Panc1 (cell line): ENCODE measurements at regions not wholly inside any gene's neighbourhood (a gene's known extent, or its start where the extent isn't known, plus 50 kb on each side); places are given as distances from the start of the nearest gene placed in this dataset.

ENCODE experiments used
- ATAC-seq: fragments of 200-7000 bp; cut with Tn5 transposase; 2 replicates; pipeline ENCODE4 v1.9.1; 2020; ENCODE audit warnings: mild to moderate bottlenecking, moderate library complexity
- BruUV-seq: library from RNA; stranded (reverse); fragments of 400-500 nt; replicated peaks from 2 replicates; lab custom pipeline; 2021; lab: Mats Ljungman, UMichigan
- CTCF ChIA-PET: fragments of 300-600 bp; sonication (Branson Sonifier 250); formaldehyde crosslinking; loops from one replicate; lab custom pipeline; 2022; ENCODE audit warnings: antibody characterized with exemption; lab: Charles Lee
- POLR2A ChIA-PET: fragments of 300-600 bp; sonication (Branson Sonifier 250); formaldehyde crosslinking; loops from one replicate; lab custom pipeline; 2022; ENCODE audit warnings: antibody characterized with exemption; lab: Charles Lee
- DNase-seq: peaks from one replicate; pipeline ENCODE4 v3.0.0-alpha.2; 2010; ENCODE audit warnings: low read depth, low spot score
- H3K27ac ChIP-seq: 2 replicates; pipeline ENCODE4 v1.5.1; 2011; ENCODE audit warnings: mild to moderate bottlenecking, low read length, inconsistent platforms
- H3K27me3 ChIP-seq: fragments of 200-500 bp; sonication (Bioruptor generic); 2 replicates; pipeline ENCODE4 v1.6.0; 2014; ENCODE audit warnings: low read length, inconsistent platforms; ENCODE audit not compliant: control insufficient read depth, insufficient read depth
- H3K36me3 ChIP-seq: fragments of 200-500 bp; sonication (Bioruptor generic); 2 replicates; pipeline ENCODE4 v1.5.1; 2014; ENCODE audit warnings: inconsistent platforms, mild to moderate bottlenecking, low read length, moderate library complexity; ENCODE audit not compliant: control insufficient read depth, insufficient read depth
- H3K4me1 ChIP-seq: 2 replicates; pipeline ENCODE4 v1.5.1; 2011; ENCODE audit warnings: inconsistent platforms, mild to moderate bottlenecking, low read length, moderate library complexity; ENCODE audit not compliant: control insufficient read depth, insufficient read depth
- H3K4me3 ChIP-seq, 2 experiments: 2 replicates each; pipeline ENCODE4 v1.5.1; 2011 to 2012; ENCODE audit warnings: low read depth in 2 of 2, low read length in 2 of 2, mild to moderate bottlenecking in 2 of 2, inconsistent platforms in 1 of 2, moderate library complexity in 1 of 2
- H3K9me3 ChIP-seq: fragments of 200-500 bp; sonication (Bioruptor generic); 2 replicates; pipeline ENCODE4 v1.5.1; 2014; ENCODE audit warnings: low read depth, mild to moderate bottlenecking, inconsistent platforms, low read length, moderate library complexity; ENCODE audit not compliant: control insufficient read depth, insufficient read depth
- POLR2AphosphoS5 ChIP-seq: IDR thresholded peaks from 2 replicates; pipeline ENCODE4 v1.6.1; 2012; ENCODE audit warnings: mild to moderate bottlenecking, low read depth, low read length, moderate library complexity
- SIN3A ChIP-seq: IDR thresholded peaks from 2 replicates; pipeline ENCODE4 v1.6.1; 2012; ENCODE audit warnings: low read depth, mild to moderate bottlenecking, low read length, moderate library complexity, borderline replicate concordance; ENCODE audit not compliant: insufficient read depth
- TCF7L2 ChIP-seq: IDR thresholded peaks from 2 replicates; pipeline ENCODE4 v1.6.1; 2011; ENCODE audit warnings: mild to moderate bottlenecking, low read depth, low read length, inconsistent platforms
- in situ Hi-C: cut with HindIII; loops from 2 replicates; pipeline ENCODE4 v1.10.0; 2016; ENCODE audit warnings: low sequenced_read_pairs, low pct_unique_long_range_greater_than_20kb
- intact Hi-C: fragments of 100-400 bp; cut with micrococcal nuclease; formaldehyde crosslinking; loops from one replicate; pipeline ENCODE4 v1.10.0; 2022; ENCODE audit not compliant: unreplicated experiment
- TF ChIP-seq, protein P1 (sequence below), 2 experiments: IDR thresholded peaks; 2 replicates each; pipeline ENCODE4 v1.6.1; 2011 to 2012; ENCODE audit warnings: low read depth in 2 of 2, control low read depth in 1 of 2, low read length in 1 of 2, mild to moderate bottlenecking in 1 of 2, moderate library complexity in 1 of 2; ENCODE audit not compliant: insufficient read depth in 1 of 2
- TF ChIP-seq, protein P2 (sequence below): fragments of 450-650 bp; IDR thresholded peaks from 2 replicates; pipeline ENCODE4 v1.5.1; 2017; ENCODE audit warnings: mild to moderate bottlenecking

DNA sequence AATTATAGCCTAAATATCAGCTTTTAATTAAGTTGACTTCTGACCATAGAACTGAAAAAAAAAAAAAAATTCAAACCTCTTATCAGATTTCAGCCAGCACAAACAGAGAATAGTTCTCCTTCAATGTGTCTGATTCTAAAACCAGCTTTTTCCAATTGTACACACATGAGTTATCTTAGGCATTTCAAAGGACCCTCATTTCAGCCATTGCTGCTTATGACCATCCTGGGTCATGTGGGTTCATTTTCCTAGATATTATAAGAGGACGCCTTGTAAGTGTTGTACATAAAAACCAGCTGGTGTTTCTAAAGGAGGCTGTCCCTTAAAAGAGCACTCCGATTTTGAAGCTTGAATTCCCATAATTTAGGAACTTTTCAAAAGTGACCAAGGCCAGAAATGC is 62.3 kb upstream of the DYNC1I2 start:
- ATAC-seq (no peak), DNase-seq (no peak)
- ChIA-PET CTCF (no interaction called here), POLR2A (interaction anchor here (0.6 kb wide), 1 partner anchor 33 kb away, joined by 5 read pairs; no protein-coding TSS in a partner anchor)
- in situ Hi-C loops (no loop called here), intact Hi-C loops (no loop called here)
- no peak overlapping the region for H3K27ac ChIP-seq
- no peaks in the 10 kb centered on the region; the same call in 1 of the 2 replicates for H3K27me3 ChIP-seq
- H3K36me3 ChIP-seq: no peaks in the 10 kb centered on the region
- BruUV-seq: no TSS peak
- TF ChIP-seq POLR2AphosphoS5 (no peak), TCF7L2 (no peak), SIN3A (no peak)
- TF ChIP-seq, protein P1, sequence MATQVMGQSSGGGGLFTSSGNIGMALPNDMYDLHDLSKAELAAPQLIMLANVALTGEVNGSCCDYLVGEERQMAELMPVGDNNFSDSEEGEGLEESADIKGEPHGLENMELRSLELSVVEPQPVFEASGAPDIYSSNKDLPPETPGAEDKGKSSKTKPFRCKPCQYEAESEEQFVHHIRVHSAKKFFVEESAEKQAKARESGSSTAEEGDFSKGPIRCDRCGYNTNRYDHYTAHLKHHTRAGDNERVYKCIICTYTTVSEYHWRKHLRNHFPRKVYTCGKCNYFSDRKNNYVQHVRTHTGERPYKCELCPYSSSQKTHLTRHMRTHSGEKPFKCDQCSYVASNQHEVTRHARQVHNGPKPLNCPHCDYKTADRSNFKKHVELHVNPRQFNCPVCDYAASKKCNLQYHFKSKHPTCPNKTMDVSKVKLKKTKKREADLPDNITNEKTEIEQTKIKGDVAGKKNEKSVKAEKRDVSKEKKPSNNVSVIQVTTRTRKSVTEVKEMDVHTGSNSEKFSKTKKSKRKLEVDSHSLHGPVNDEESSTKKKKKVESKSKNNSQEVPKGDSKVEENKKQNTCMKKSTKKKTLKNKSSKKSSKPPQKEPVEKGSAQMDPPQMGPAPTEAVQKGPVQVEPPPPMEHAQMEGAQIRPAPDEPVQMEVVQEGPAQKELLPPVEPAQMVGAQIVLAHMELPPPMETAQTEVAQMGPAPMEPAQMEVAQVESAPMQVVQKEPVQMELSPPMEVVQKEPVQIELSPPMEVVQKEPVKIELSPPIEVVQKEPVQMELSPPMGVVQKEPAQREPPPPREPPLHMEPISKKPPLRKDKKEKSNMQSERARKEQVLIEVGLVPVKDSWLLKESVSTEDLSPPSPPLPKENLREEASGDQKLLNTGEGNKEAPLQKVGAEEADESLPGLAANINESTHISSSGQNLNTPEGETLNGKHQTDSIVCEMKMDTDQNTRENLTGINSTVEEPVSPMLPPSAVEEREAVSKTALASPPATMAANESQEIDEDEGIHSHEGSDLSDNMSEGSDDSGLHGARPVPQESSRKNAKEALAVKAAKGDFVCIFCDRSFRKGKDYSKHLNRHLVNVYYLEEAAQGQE (IDR thresholded peaks at IDR 0.05; ENCODE audit: insufficient read depth in 1 of 2, low read depth in 2 of 2, low read length in 1 of 2): no peak
- TF ChIP-seq, protein P2, sequence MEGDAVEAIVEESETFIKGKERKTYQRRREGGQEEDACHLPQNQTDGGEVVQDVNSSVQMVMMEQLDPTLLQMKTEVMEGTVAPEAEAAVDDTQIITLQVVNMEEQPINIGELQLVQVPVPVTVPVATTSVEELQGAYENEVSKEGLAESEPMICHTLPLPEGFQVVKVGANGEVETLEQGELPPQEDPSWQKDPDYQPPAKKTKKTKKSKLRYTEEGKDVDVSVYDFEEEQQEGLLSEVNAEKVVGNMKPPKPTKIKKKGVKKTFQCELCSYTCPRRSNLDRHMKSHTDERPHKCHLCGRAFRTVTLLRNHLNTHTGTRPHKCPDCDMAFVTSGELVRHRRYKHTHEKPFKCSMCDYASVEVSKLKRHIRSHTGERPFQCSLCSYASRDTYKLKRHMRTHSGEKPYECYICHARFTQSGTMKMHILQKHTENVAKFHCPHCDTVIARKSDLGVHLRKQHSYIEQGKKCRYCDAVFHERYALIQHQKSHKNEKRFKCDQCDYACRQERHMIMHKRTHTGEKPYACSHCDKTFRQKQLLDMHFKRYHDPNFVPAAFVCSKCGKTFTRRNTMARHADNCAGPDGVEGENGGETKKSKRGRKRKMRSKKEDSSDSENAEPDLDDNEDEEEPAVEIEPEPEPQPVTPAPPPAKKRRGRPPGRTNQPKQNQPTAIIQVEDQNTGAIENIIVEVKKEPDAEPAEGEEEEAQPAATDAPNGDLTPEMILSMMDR: no peak
- H3K4me1 ChIP-seq: no peaks in the 10 kb centered on the region
- no peak overlapping the region for H3K4me3 ChIP-seq
- H3K9me3 ChIP-seq: no peaks in the 10 kb centered on the region

DNA sequence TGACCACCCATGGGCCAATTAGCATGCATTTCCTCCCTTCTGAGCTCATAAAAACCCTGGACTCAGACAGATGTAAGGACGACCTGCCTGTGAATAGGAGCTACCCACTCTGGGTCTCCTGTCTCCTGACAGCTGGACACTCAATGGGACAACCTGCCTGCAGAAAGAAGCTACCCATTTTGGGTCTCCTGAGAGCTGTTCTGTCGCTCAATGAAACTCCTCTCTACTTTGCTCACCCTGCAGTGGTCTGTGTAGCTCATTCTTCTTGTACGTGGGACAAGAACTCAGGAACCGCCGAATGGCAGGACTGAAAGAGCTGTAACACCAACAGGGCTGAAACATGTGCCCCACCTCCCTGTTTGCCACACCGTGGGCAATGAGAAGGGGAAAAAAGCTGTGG is 60.3 kb upstream of the DYNC1I2 start:
- ATAC-seq (no peak), DNase-seq (no peak)
- no TSS peak for BruUV-seq
- no peaks in the 10 kb centered on the region for H3K4me1 ChIP-seq
- H3K4me3 ChIP-seq: no peak overlapping the region
- intact Hi-C loops (no loop called here), in situ Hi-C loops (no loop called here)
- POLR2A ChIA-PET: no interaction called here
- no peak overlapping the region for H3K27ac ChIP-seq
- no peaks in the 10 kb centered on the region; the same call in 1 of the 2 replicates for H3K27me3 ChIP-seq
- CTCF ChIA-PET: no interaction called here
- H3K9me3 ChIP-seq: peaks cover 7% of the 10 kb centered on the region; the same call in 1 of the 2 replicates
- TF ChIP-seq SIN3A: no peak
- TF ChIP-seq POLR2AphosphoS5: no peak
- TF ChIP-seq, protein P1 (IDR thresholded peaks at IDR 0.05; ENCODE audit: insufficient read depth in 1 of 2, low read depth in 2 of 2, low read length in 1 of 2): no peak
- TF ChIP-seq TCF7L2: no peak
- TF ChIP-seq, protein P2: no peak
- no peaks in the 10 kb centered on the region for H3K36me3 ChIP-seq
